Activated CD4-positive, CD25-positive, alpha-beta regulatory T cell (primary cell): ENCODE measurements at regions not wholly inside any gene's neighbourhood (a gene's known extent, or its start where the extent isn't known, plus 50 kb on each side); places are given as distances from the start of the nearest gene placed in this dataset.

Experiments used
- DNase-seq, 4 experiments: peaks; one replicate each; lab custom pipeline; 2025; lab: John Stamatoyannopoulos, UW

DNA sequence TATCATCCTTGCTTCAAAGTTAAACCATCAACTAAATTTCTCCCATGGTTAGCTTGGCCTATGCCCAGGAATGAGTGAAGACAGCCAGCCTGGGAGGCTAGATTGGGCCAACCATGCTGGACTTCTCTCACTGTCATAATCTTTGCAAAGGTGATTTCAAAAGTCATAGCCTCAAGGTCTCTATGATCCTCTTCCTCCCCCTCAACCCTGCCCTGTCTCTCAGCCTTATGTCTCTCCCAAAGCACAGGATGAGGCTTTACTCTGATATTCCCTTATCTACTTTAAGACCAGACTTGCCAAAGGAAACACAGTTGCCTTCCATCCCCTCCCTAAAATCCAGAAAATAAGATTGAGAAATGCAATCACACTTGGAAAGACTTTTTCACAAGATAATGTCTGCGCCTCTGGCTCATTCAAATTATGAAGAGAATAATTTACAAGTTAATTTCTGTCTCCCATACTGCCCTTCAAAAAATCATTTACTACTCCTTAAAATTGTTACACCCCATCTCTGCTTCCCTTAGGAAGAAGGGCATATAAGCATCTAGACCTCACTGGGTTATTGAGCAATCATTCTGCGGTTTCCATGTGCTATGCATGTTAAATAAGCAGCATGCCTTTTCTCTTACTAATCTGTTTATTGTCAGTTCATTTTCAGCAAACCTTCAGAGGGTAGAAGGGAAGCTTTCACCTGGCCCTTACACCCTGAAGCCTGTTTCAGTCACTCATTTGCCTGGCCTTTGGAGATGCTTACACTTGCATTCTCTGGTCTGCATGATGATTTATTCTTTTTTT, 113.8 kb upstream of the ANKRD55 start:
- DNase-seq = no peak

DNA sequence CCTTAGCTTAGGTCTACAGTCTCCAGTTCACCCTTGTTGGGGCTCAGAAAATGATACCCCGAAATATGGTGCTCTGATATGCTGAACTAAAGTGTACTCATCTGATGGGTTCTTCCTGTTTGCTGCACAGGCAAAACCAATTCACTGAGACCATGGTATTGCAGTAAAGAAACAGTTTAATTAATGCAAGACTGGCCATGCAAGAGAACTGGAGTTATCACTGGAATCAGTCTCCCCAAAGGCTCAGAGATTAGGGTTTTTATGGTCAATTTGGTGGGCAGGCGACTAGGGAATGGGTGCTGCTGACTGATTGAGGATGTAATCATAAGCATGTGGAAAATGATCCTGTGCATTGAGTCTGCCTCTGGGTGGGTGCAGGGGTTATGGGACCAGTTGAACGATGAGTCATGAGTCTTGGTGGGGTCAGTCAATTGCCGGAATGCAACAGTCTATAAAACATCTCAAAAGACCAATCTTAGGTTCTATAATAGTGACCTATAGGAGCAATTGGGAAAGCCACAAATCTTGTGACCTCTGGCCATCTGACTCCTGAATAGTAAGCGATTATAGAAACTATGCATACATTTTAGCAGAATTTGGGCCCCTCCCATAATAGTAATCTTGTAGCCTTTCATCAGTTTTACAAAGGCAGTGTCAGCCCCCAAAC, 113.0 kb upstream of the ANKRD55 start:
- DNase-seq = no peak

DNA sequence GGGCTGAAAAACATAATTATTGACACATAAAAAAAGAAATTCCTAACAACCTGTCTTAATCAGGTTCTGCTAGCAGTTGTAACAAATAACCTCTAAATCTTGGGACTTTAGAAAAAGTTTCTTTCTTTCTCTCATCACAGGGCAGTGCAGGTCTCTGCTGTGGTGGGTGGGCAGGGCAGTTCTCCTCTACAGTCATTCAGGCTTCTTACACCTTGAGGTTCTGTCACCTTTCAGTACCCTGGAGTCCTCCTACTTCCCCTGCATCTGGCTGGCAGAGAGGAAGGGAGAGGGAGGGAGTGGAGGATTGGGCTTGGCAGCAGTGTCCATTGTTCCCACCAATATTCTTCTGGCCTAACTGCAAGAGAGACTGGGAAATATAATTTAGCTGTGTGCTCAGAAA, 112.2 kb upstream of the ANKRD55 start:
- DNase-seq = no peak

DNA sequence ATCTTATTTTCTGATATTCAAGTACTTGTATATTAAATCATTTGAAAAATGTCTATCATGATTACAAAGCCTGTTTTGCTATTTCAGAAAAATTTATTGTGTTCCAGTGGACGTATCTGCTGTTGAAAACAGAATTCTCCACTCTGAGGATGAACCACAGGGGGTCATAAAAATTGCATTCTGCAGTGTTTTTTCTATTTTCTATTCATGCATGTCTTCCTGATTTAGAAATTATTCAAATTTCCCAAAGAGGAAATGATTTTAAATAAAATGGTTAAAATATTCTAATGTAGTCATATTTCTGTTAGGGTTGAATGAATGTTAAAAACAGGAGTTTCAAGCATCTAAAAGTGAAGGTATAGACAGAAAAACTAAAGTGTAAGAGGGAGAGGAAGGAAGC, 111.5 kb upstream of the ANKRD55 start:
- DNase-seq = no peak

DNA sequence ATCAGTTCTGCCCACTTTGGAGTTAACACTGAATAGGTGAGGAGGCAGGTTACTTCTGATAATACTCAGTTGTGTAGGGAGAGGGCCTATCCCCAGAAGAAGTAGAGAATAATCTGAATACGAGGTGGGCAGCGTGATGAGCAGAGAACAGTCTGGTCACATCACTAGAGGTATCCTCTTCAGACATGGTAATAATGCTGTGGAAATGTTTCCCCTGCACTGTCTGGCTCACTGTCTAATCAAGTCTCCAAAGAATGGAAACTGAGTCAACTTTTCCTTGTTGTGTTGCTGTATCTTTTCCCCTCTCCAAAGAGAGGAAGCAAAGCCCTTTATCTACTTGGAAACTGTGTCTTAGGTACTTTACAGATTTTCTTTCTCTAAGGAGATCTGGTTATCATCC, 110.9 kb upstream of the ANKRD55 start:
- no peak for DNase-seq

DNA sequence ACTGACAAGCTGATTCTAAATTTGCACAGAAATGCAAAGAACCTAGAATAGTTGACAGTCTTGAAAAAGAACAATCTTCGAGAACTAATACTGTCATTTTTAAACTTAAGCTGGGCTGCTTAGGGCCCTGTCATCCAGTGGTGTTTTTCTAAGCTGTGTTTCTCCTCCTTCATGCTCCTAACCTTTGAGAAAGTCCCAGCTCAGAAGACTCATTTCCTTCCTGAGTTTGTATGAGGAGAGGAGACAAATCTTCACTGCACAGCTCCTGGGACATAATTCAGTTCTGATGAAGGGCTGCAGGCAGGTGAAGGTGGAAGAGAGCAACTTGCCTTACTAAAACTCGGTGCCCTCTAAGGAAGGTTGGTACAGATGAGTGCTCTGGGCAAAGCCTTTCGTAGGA, 109.5 kb upstream of the ANKRD55 start:
- DNase-seq = no peak

DNA sequence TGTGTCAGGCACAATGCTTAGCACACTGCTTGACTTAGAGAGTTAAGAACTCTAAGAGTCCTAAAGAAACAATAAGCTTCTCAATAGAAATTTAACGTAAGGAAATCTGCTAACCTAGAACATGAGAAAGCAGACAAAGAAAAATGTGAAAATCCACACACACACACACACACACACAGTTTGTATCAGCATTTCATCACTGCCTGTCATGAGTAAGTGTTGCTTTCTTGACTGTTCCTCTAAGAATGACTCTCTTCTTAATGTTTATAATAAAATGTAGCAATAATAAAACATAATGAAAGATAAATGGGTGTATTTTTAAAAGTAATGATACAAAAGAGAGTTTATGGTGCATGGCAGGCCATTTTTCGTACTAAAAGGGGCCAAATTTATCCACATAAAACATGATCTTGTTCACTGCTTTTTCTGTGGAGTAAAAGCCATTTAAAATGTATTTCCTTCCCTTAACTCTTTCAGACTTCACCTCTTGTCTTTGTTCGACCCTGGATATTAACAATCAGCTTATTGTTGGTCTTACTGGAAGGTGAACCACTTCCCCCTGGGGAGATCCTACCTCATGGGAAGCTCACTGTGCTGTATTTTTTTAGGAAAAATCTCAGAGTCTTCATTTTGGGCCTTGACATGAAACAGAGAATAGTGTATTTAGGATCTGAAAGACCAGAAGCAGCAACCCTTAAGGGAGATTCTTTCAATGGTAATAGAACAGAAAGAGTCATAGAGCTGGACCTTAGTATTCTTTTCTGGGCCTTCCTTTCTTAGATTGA, 107.3 kb upstream of the ANKRD55 start:
- DNase-seq = no peak

DNA sequence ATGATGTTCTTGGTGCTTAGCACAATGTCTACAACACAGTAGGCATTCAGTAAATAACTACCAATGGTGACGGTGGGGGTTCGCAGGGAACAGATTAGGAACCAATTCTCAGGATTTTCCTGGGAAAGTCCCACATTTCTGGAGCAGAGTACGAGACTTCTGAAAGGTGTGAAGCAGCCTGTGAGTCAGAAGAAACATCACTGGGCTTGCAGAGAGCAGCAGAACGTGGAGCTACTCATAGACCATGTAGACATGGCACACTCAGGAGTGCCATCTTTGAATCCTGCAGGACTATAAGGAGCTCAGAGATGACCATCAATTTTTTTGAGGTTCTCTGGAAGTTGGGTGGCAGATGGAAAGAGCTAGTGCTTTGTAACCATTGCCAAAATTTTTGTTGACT, 106.6 kb upstream of the ANKRD55 start:
- no peak for DNase-seq

DNA sequence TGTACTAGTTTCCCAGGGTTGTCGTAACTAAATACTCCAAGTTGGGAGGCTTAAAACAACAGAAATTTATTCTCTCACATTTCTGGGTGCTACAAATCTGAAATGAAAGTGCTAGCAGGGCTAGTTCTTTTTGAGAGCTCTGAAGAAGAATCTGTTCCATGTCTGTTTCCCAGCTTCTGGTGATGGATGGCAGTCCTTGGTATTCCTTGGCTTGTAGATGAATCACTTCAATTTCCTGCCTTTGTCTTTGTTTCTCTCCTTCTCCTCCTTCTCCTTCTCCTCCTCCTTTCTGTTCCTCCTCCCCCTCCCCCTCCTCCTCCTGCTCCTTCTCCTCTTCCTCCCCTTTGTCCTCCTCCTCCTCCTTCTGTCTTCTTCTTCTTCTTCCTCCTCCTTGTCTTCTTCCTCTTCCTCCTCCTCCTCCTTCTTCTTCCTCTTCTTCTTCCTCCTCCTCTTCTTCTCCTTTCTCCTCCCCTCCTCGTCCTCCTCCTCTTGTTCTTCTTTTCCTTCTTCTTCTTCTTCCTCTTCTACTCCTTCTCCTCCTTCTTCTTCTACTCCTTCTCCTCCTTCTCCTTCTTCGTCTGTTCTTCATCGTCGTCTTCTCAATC, 104.7 kb upstream of the ANKRD55 start:
- DNase-seq = no peak

DNA sequence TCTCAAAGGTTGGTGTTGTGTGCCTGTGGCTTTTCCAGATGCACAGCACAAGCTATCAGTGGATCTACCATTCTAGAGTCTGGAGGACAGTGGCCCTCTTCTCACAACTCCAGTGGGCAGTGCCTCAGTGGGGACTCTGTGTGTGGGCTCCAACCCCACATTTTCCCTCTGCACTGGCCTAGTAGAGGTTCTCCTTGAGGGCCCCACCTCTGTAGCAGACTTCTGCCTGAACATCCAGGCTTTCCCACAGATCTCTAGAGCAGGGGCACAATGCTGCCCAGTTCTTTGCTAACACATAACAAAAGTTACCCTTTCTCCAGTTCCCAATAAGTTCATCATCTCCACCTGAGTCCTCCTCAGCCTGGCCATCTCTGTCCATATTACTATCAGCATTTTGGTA, 102.1 kb upstream of the ANKRD55 start:
- DNase-seq = no peak

DNA sequence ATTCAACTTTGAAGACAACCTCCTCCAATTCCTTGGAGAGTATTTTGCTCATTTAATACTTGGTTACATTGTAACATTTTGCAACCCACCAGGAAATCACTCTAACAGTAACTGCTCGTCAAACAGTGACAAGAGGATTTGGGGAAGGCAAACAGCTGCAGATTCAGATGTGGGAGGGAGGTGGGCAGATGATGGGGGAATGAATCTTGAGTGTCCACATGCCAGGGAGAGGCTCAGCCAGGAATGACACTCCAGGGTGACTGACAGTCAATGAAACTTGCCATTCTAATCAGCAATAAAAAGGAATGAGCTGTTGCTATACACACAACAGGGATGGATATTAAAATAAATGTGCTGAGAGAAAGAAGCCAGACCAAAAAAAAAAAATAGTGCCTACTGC, 97.7 kb upstream of the ANKRD55 start:
- DNase-seq = no peak

DNA sequence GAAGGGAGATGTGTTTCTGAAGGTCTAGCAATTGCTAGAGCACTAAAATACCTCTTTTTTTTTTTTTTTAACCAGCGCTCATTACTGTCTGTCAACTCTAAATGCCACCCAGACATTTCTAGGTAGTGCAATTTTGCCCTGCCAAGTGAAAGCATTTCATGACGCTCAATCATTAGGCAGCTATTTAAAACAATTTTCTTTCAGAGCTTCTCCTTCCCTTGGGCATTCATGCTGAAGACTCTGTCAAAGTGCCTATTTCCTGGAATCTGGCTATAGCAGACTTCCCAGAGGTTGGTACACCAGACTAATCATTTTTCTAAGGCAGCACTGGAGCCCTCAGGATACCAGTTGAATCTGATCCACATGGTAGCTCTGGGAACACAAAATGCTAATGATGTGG, 97.0 kb upstream of the ANKRD55 start:
- no peak for DNase-seq

DNA sequence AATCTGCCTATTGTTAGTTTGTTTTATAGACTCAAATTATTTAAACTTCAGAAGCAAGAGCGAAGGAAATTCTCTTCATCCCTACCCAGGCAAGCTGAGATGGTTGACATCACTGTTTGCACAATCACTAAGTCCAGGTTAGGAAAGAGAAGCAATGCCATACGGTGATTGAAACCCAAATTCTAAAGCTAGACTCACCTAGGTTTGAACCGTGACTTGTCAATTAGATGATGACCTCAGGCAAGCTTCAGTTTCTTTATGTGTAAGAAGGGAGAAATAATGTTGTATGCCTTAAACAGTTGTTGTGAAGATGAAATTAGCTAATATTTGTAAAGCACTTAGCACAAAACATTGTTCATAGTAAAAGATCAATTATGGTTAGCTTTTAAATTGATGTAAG, 96.5 kb upstream of the ANKRD55 start:
- no peak for DNase-seq

DNA sequence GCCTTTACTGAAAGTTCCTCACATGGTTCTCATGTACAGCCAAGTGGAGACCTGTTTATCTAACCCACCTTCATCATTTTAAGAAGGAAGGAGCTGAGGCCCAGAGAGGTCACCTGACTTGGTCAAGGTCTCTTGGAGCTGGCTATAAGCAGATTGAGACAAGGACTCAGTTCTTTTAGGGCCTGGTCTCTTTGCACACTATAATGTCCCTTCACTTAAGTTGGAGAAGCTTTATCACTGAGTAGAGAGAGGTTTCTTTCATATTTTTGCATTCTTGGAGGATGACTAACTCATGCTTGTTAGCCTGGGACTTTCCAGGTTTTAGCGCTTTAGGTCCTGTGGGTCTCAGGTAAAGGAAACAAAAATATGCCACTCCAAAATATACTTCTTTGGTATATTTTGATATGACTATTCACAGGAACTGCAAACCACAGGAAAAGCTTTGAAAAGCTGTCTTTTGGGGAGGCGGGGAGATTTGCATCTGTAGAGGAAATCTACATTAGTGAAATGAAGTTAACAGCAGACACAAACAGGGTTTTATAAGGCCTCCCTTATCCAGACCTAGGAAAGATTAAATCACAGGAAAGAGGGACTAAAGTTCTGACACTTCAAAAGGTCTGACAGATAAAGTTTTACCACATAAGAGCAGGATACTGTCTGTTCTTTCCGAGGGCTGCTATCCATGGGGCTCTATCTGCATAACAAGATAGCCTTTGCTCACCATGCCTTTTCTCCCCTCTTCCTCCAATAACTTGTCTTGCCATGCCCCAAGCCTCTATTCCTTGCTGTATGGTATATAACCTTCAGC, 95.8 kb upstream of the ANKRD55 start:
- no peak for DNase-seq

DNA sequence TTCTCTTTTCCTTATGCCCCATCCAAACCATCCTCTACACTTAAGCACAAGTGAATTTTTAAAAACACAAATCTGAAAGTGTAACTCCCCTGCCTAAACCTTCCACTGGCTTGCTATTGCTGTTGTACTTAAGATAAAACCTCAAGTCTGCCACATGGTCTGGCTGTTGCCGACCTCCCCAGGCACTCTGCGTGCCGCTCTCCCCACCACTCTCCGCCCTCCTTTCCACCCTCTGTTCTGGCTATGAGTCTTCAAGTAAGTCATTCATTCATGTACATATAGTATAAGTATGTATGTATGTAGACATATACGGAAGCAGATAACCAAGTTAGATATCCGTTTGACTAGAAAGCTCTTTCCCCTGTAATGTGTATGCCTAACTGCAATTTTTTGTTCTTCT, 94.7 kb upstream of the ANKRD55 start:
- peak in 2 of 4 experiments; percentile 17 to 27 for DNase-seq

DNA sequence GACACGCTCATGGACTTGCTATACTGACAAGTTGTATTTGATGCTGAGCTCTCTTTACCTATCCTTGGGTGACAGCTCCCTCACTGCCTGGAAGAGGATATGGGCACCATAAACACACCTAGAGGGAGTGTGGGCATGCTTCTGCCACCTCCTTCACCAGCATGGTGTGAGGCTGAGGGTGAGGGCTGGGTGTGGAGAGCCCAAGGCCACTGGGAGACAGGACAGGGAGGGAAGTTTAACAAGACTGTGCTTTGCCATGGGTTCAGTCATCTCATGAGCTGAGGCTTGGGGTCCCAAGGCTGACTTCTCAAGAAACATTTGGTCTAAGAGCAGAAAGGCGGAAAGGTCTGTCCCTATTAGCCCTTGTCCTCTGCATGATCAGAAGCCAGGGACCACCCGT, 93.6 kb upstream of the ANKRD55 start:
- no peak for DNase-seq

DNA sequence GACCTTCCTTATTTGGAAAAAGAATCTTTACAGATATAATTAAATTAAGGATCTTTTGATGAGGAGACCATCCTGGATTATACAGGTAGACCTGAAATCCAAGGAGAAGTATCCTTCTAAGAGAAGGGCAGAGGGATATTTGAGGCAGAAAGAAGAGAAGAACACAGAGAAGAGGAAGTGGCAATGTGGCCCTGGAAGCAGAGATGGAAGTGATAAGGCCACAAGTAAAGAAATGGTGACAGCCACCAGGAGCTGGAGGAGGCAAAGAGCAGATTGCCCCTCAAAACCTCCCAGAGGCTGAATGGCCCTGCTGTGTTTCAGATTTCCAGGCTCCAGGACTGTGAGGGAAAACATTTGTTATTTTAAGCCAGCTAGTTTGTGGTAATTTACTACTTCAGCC, 93.0 kb upstream of the ANKRD55 start:
- no peak for DNase-seq

DNA sequence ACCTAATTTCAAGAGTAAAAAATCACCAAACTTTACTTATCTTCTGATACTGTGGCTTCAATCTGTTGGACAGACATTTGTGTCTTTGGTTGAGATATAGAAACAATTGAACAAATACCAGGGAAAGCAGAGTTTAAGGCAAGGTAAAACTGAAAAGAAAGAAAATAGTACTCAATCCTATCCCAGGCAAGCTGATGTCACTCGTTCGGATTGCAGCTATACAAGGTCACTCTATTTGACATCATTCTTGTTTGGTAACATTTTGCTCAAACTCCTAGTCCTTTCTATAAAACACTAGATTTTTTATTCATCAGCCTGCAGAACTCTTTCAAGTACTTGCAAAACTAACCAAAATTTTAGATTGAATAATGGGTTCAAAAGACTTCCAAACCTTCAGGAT, 91.9 kb upstream of the ANKRD55 start:
- no peak for DNase-seq

DNA sequence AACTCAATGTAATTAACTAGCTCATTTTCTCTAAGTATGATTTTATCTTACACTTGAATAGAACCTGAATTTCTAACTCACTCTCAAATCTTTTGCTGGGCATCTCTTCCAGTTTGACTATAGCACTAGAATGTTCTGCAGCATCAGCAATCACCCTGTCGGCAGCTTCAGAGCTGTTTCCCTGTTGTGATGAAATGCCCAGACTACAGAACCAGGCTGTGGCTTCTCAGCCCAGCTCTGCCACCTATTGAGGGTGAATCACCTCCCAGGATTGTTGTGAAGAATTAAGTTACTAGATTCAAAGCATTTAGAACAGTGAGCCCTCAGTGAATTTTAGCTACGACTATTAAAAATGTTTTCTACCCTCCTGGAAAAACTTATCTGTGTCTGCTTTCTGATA, 90.4 kb upstream of the ANKRD55 start:
- no peak for DNase-seq

DNA sequence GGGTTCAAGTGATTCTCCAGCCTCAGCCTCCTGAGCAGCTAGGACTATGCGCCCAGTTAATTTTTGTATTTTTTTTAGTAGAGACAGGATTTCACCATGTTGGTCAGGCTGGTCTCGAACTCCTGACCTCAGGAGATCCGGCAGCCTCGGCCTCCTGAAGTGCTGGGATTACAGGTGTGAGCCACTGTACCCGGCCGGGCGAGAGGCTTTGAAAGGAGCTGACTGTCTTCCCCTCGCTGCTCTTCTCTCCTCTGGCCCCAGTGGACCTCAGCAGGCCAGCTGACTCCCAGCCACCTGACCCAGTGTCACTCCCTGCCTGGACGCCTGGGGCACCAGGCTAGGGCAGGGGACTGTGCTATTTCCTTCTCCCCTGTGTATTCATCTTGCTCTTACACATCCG, 89.5 kb upstream of the ANKRD55 start:
- no peak for DNase-seq

DNA sequence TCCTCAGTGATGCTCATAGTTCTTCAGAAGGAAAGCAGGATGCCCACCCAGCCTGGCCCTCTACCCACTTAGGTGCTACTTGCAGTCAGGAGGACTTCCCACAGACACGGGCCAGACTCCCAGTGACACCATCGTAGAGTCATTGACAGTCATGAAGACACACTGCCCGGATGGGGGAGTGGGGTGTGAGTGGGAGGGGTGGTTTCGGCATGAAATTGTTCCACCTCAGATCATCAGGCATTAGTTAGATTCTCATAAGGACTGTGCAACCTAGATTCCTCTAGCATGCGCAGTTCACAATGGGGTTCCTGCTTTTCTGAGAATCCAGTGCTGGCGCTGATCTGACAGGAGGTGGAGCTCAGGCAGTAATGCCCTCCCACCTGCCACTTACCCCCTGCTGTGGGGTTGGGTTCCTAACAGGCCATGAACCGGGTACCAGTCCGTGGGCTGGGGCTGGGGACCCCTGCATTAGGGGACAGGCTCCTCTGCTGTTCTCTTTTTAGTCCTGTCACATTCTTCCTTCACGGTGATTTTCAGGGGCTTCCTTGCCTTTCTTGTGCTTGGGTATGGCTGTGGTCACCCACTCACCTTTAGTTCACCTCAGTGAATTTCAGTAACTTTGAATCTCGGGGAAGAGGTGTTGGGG, 88.2 kb upstream of the ANKRD55 start:
- DNase-seq = no peak
